H1 (cell line): ENCODE measurements at regions not wholly inside any gene's neighbourhood (a gene's known extent, or its start where the extent isn't known, plus 50 kb on each side); places are given as distances from the start of the nearest gene placed in this dataset.

Experiments used
- CBX8 ChIP-seq: fragments of 300-800, 300-1000 bp; sonication (generic); IDR thresholded peaks from 2 replicates; pipeline ENCODE4 v1.7.1; 2016; ENCODE audit warnings: low read depth, low read length, borderline replicate concordance
- RFX5 ChIP-seq: IDR thresholded peaks from 2 replicates; pipeline ENCODE4 v1.6.1; 2011; ENCODE audit warnings: low read depth, low read length, improper control_type of control experiment, borderline replicate concordance
- YY1 ChIP-seq: IDR thresholded peaks from 2 replicates; pipeline ENCODE4 v1.6.1; 2011; ENCODE audit warnings: low read depth, mild to moderate bottlenecking, low read length
- TF ChIP-seq, protein P1 (sequence below), 3 experiments: IDR thresholded peaks; 1 replicate in 2 of 3; 2 replicates in 1 of 3; pipeline versions ENCODE4 v1.5.1 to v1.6.1; 2011; ENCODE audit warnings: low read length in 3 of 3, mild to moderate bottlenecking in 3 of 3, inconsistent platforms in 2 of 3, low read depth in 1 of 3, moderate library complexity in 1 of 3; ENCODE audit not compliant: insufficient read depth in 1 of 3; ENCODE audit errors: control extremely low read depth in 1 of 3
- TF ChIP-seq, protein P2 (sequence below): IDR thresholded peaks from 2 replicates; pipeline ENCODE4 v1.6.1; 2012; ENCODE audit warnings: low read length, inconsistent platforms

DNA sequence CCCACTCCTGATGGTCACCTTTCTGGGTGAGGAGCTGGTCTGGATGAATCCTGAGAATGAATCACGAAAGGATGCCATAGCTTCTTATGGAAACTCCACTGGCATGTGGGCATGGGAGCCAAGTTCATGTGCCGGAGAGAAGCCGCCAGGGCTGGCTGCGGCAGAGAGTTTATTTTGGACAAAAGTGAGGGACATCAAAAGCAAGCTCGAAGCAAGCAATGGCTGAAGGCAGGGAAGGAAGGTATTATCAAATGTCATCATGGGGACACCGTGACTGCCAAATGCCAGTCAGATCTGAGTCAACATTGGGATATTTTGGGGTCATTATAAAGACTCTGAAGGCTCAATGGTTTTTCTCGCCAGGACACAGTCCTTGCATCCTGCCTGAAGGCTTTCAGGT, 249.1 kb downstream of the QKI start:
- TF ChIP-seq, protein P1, sequence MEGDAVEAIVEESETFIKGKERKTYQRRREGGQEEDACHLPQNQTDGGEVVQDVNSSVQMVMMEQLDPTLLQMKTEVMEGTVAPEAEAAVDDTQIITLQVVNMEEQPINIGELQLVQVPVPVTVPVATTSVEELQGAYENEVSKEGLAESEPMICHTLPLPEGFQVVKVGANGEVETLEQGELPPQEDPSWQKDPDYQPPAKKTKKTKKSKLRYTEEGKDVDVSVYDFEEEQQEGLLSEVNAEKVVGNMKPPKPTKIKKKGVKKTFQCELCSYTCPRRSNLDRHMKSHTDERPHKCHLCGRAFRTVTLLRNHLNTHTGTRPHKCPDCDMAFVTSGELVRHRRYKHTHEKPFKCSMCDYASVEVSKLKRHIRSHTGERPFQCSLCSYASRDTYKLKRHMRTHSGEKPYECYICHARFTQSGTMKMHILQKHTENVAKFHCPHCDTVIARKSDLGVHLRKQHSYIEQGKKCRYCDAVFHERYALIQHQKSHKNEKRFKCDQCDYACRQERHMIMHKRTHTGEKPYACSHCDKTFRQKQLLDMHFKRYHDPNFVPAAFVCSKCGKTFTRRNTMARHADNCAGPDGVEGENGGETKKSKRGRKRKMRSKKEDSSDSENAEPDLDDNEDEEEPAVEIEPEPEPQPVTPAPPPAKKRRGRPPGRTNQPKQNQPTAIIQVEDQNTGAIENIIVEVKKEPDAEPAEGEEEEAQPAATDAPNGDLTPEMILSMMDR (IDR thresholded peaks at IDR 0.05; ENCODE audit: control extremely low read depth in 1 of 3, insufficient read depth in 1 of 3, low read depth in 1 of 3, low read length in 3 of 3), result no peak
- TF ChIP-seq, protein P2, sequence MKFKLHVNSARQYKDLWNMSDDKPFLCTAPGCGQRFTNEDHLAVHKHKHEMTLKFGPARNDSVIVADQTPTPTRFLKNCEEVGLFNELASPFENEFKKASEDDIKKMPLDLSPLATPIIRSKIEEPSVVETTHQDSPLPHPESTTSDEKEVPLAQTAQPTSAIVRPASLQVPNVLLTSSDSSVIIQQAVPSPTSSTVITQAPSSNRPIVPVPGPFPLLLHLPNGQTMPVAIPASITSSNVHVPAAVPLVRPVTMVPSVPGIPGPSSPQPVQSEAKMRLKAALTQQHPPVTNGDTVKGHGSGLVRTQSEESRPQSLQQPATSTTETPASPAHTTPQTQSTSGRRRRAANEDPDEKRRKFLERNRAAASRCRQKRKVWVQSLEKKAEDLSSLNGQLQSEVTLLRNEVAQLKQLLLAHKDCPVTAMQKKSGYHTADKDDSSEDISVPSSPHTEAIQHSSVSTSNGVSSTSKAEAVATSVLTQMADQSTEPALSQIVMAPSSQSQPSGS, result no peak
- TF ChIP-seq CBX8, result no peak
- no peak for TF ChIP-seq RFX5
- no peak for TF ChIP-seq YY1
